HG02588 (cell line): ENCODE measurements at regions not wholly inside any gene's neighbourhood (a gene's known extent, or its start where the extent isn't known, plus 50 kb on each side); places are given as distances from the start of the nearest gene placed in this dataset.

Source experiments
- ATAC-seq: cut with Tn5 transposase; IDR thresholded peaks from one replicate; pipeline ENCODE4 v1.9.1; 2021; ENCODE audit warnings: mild to moderate bottlenecking, moderate library complexity; ENCODE audit not compliant: unreplicated experiment

GRCh38 chr2:15855766-15856260 lies 84.5 kb upstream of the MYCN start:
- ATAC-seq, result no peak

- no peak for ATAC-seq
Measured at GRCh38 chr2:15856318-15856717, 84.0 kb upstream of the MYCN start.

GRCh38 chr2:15858466-15858865 lies 81.9 kb upstream of the MYCN start:
- ATAC-seq, result no peak

- ATAC-seq, result no peak
Measured at GRCh38 chr2:15860051-15860663, 80.2 kb upstream of the MYCN start.

GRCh38 chr2:15860760-15861159 lies 79.6 kb upstream of the MYCN start:
- ATAC-seq, result no peak

GRCh38 chr2:15861172-15861822 lies 79.1 kb upstream of the MYCN start:
- no peak for ATAC-seq

GRCh38 chr2:15861898-15862297 lies 78.5 kb upstream of the MYCN start:
- ATAC-seq, result no peak

GRCh38 chr2:15863089-15863488 lies 77.3 kb upstream of the MYCN start:
- no peak for ATAC-seq

- no peak for ATAC-seq
Measured at GRCh38 chr2:15863494-15864175, 76.7 kb upstream of the MYCN start.

- no peak for ATAC-seq
Measured at GRCh38 chr2:15864176-15864769, 76.1 kb upstream of the MYCN start.

GRCh38 chr2:15865923-15866322 lies 74.4 kb upstream of the MYCN start:
- ATAC-seq, result no peak

GRCh38 chr2:15866563-15867193 lies 73.7 kb upstream of the MYCN start:
- ATAC-seq, result no peak

- no peak for ATAC-seq
Measured at GRCh38 chr2:15867194-15868171, 72.9 kb upstream of the MYCN start.

GRCh38 chr2:15868186-15868585 lies 72.2 kb upstream of the MYCN start:
- no peak for ATAC-seq

- no peak for ATAC-seq
Measured at GRCh38 chr2:15868704-15869103, 71.6 kb upstream of the MYCN start.

- ATAC-seq, result no peak
Measured at GRCh38 chr2:15869396-15869795, 71.0 kb upstream of the MYCN start.

GRCh38 chr2:15869871-15870270 lies 70.5 kb upstream of the MYCN start:
- no peak for ATAC-seq

- no peak for ATAC-seq
Measured at GRCh38 chr2:15870565-15870964, 69.8 kb upstream of the MYCN start.

GRCh38 chr2:15871239-15871783 lies 69.0 kb upstream of the MYCN start:
- ATAC-seq, result no peak

GRCh38 chr2:15872854-15873253 lies 67.5 kb upstream of the MYCN start:
- no peak for ATAC-seq
